Right lobe of liver (tissue), 4 donors: ENCODE measurements at regions not wholly inside any gene's neighbourhood (a gene's known extent, or its start where the extent isn't known, plus 50 kb on each side); places are given as distances from the start of the nearest gene placed in this dataset.

Experiments
- CTCF ChIP-seq, 4 donors: fragments of 200-600 bp in 3 of 4; fragments of 450-650 bp in 1 of 4; IDR thresholded peaks; one replicate each; pipeline versions ENCODE4 v1.5.1 to v1.8.0; 2016 to 2022; ENCODE audit warnings: antibody characterized with exemption in 4 of 4, mild to moderate bottlenecking in 2 of 4
- POLR2A ChIP-seq: fragments of 450-650 bp; IDR thresholded peaks from one replicate; pipeline ENCODE4 v1.6.1; 2017; ENCODE audit warnings: antibody characterized with exemption, mild to moderate bottlenecking
- donor health status: DM: no; HTN: no; CAD: no.
- donor health status: DM: no; HTN: no; CAD: no.
- donor health status: DM: no; HTN: yes; CAD: no.

DNA sequence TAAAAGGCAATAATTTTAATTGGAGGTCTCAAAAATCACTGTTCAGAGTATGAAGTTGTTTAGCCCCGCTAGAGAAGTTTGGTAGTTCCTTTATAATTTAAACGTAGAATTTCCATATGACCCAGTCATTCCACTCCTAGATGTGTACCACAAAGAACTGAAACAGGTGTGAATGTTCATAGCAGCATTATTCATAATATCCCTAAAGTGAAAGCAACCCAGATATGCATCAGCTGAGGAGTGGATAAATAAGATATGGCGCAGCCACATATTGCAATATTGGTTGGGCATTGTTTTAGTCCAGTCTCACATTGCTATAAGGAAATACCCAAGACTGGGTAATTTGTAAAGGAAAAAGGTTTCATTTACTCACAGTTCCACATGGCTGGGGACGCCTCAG lies 976.2 kb downstream of the NLGN4Y start:
- TF ChIP-seq CTCF (IDR thresholded peaks at IDR 0.05) (no peak), POLR2A (no peak)
